ENCODE measurements at regions not wholly inside any gene's neighbourhood (a gene's known extent, or its start where the extent isn't known, plus 50 kb on each side); places are given as distances from the start of the nearest gene placed in this dataset.

GRCh38 chr15:39211108-39211979 lies 369.5 kb upstream of the THBS1 start:
- DNase-seq (ENCODE audit: low spot score) (no peak), ATAC-seq (ENCODE audit: insufficient number of reproducible peaks, low FRiP score, low read depth) (no peak)
- H3K27ac ChIP-seq = no peak overlapping the region
- H3K4me3 ChIP-seq = no peak overlapping the region
- TF ChIP-seq, protein P1, sequence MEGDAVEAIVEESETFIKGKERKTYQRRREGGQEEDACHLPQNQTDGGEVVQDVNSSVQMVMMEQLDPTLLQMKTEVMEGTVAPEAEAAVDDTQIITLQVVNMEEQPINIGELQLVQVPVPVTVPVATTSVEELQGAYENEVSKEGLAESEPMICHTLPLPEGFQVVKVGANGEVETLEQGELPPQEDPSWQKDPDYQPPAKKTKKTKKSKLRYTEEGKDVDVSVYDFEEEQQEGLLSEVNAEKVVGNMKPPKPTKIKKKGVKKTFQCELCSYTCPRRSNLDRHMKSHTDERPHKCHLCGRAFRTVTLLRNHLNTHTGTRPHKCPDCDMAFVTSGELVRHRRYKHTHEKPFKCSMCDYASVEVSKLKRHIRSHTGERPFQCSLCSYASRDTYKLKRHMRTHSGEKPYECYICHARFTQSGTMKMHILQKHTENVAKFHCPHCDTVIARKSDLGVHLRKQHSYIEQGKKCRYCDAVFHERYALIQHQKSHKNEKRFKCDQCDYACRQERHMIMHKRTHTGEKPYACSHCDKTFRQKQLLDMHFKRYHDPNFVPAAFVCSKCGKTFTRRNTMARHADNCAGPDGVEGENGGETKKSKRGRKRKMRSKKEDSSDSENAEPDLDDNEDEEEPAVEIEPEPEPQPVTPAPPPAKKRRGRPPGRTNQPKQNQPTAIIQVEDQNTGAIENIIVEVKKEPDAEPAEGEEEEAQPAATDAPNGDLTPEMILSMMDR (IDR thresholded peaks at IDR 0.05) = no peak
- H3K9me3 ChIP-seq = no peaks in the 10 kb centered on the region
- H3K4me1 ChIP-seq (ENCODE audit: control insufficient read depth in 1 of 2, low read depth in 2 of 2) = no peaks in the 10 kb centered on the region
- no peaks in the 10 kb centered on the region for H3K27me3 ChIP-seq (replicated peaks; ENCODE audit: insufficient read depth)
- H3K36me3 ChIP-seq = no peaks in the 10 kb centered on the region

DNA sequence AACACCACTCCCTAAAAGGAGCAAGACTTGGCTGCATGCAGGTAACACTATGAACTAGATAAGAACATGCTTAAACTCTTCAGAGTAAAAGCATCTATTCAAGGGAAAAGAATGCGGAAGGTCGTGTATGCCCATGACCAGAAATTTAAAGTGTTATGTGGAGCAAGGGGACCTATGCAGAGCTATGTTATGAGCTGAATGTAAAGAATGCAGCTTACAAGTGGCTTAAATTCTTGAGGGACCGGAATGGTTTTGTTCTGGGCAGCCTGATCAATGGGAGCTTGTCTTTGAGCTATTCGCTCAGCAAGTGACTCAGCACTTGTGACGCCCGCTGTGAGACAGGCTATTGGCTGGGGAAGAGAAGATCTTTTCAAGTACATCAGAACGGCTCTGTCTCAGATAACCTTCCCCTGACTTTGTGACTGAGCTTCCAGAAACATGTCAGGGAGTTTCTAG lies 367.5 kb upstream of the THBS1 start:
- Histone ChIP-seq H3K27ac (no peak overlapping the region), H3K4me1 (ENCODE audit: control insufficient read depth in 1 of 2, low read depth in 2 of 2) (no peaks in the 10 kb centered on the region), H3K4me3 (no peak overlapping the region), H3K36me3 (no peaks in the 10 kb centered on the region), H3K27me3 (replicated peaks; ENCODE audit: insufficient read depth) (no peaks in the 10 kb centered on the region), H3K9me3 (no peaks in the 10 kb centered on the region)
- ATAC-seq (ENCODE audit: insufficient number of reproducible peaks, low FRiP score, low read depth) (no peak), DNase-seq (ENCODE audit: low spot score) (no peak)
- TF ChIP-seq, protein P1 (IDR thresholded peaks at IDR 0.05) = no peak

DNA sequence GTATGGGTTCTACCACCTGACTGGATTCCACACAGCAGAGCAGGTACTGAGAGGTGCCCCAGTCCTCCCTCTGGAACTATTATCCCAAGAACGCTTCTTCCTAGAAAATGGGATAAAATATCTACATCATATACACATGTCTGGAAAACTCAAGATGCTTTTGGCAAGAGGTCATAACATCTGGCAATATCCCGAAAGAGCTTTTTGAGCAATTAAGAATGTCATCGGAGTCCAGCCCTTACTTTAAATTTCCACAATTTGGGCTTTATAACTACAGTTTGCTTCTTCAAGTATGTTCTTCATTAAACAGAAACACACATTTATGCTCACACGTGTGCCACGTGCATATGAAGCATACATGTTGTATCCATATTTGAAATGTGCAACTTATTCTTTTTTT lies 365.9 kb upstream of the THBS1 start:
- ATAC-seq (ENCODE audit: insufficient number of reproducible peaks, low FRiP score, low read depth) = no peak
- no peak overlapping the region for H3K4me3 ChIP-seq
- no peak for DNase-seq (ENCODE audit: low spot score)
- TF ChIP-seq, protein P1 (IDR thresholded peaks at IDR 0.05) = no peak
- H3K36me3 ChIP-seq = no peaks in the 10 kb centered on the region
- no peaks in the 10 kb centered on the region for H3K4me1 ChIP-seq (ENCODE audit: control insufficient read depth in 1 of 2, low read depth in 2 of 2)
- H3K9me3 ChIP-seq = no peaks in the 10 kb centered on the region
- H3K27me3 ChIP-seq (replicated peaks; ENCODE audit: insufficient read depth) = no peaks in the 10 kb centered on the region
- H3K27ac ChIP-seq = no peak overlapping the region

DNA sequence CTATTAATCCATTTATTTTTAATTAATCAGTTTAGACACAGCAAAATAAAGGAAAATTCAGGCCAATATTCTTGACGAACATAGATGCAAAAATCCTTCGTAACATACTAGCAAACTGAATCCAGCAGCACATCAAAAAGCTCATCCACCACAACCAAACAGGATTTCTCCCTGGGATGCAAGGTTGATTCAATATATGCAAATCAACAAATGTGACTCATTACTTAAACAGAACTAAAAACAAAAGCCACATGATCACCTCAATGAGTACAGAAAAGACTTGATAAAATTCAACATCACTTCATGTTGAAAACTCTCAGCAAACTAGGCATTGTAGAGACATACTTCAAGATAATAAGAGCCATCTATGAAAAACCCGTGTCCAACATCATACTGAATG lies 364.1 kb upstream of the THBS1 start:
- no peaks in the 10 kb centered on the region for H3K36me3 ChIP-seq
- ATAC-seq (ENCODE audit: insufficient number of reproducible peaks, low FRiP score, low read depth) (no peak), DNase-seq (ENCODE audit: low spot score) (no peak)
- H3K9me3 ChIP-seq = no peaks in the 10 kb centered on the region
- no peaks in the 10 kb centered on the region for H3K4me1 ChIP-seq (ENCODE audit: control insufficient read depth in 1 of 2, low read depth in 2 of 2)
- H3K27ac ChIP-seq = no peak overlapping the region
- no peak overlapping the region for H3K4me3 ChIP-seq
- H3K27me3 ChIP-seq (replicated peaks; ENCODE audit: insufficient read depth) = no peaks in the 10 kb centered on the region
- TF ChIP-seq, protein P1 (IDR thresholded peaks at IDR 0.05) = no peak

- Histone ChIP-seq H3K36me3 (no peaks in the 10 kb centered on the region), H3K27ac (no peak overlapping the region), H3K4me3 (no peak overlapping the region), H3K4me1 (ENCODE audit: control insufficient read depth in 1 of 2, low read depth in 2 of 2) (no peaks in the 10 kb centered on the region), H3K27me3 (replicated peaks; ENCODE audit: insufficient read depth) (no peaks in the 10 kb centered on the region), H3K9me3 (no peaks in the 10 kb centered on the region)
- no peak for DNase-seq (ENCODE audit: low spot score)
- TF ChIP-seq, protein P1 (IDR thresholded peaks at IDR 0.05) = no peak
- ATAC-seq (ENCODE audit: insufficient number of reproducible peaks, low FRiP score, low read depth) = no peak
These were observed 361.3 kb upstream of the THBS1 start for GRCh38 chr15:39219608-39220007.

Measured in thoracic aorta (tissue), 2 donors.